ENCODE measurements at regions not wholly inside any gene's neighbourhood (a gene's known extent, or its start where the extent isn't known, plus 50 kb on each side); places are given as distances from the start of the nearest gene placed in this dataset.

DNA sequence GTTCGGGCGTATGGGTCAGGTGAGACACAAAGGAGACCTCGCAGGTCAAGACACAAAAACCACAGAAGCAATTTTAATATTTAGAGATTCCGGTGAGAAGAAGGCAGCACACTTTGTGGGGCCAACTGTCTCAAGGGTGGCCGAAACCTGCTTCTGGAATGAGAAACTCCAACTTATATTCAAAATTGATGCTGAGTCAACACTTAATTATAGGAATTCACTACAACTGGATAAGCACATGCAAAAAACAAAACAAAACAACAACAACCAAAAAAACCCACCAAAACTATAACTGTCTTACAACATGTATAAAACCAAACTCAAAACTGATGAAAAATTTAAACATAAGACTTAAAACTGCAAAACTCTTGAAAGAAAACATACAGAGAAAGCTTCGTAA lies 593.3 kb downstream of the POM121L12 start:
- TF ChIP-seq, protein P1, sequence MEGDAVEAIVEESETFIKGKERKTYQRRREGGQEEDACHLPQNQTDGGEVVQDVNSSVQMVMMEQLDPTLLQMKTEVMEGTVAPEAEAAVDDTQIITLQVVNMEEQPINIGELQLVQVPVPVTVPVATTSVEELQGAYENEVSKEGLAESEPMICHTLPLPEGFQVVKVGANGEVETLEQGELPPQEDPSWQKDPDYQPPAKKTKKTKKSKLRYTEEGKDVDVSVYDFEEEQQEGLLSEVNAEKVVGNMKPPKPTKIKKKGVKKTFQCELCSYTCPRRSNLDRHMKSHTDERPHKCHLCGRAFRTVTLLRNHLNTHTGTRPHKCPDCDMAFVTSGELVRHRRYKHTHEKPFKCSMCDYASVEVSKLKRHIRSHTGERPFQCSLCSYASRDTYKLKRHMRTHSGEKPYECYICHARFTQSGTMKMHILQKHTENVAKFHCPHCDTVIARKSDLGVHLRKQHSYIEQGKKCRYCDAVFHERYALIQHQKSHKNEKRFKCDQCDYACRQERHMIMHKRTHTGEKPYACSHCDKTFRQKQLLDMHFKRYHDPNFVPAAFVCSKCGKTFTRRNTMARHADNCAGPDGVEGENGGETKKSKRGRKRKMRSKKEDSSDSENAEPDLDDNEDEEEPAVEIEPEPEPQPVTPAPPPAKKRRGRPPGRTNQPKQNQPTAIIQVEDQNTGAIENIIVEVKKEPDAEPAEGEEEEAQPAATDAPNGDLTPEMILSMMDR (IDR thresholded peaks at IDR 0.05), result no peak
- TF ChIP-seq POLR2A (IDR thresholded peaks at IDR 0.05) (no peak), EP300 (IDR thresholded peaks at IDR 0.05) (no peak), POLR2AphosphoS5 (IDR thresholded peaks at IDR 0.05) (no peak)
